Liver (tissue), 3 donors: ENCODE measurements at regions not wholly inside any gene's neighbourhood (a gene's known extent, or its start where the extent isn't known, plus 50 kb on each side); places are given as distances from the start of the nearest gene placed in this dataset.

Source experiments
- CTCF ChIP-seq: fragments of 150-350 bp; IDR thresholded peaks from 2 replicates; pipeline ENCODE4 v1.5.1; 2017; ENCODE audit warnings: improper control_type of control experiment, low read depth, low read length; ENCODE audit not compliant: missing input control
- EGR1 ChIP-seq, 2 donors: IDR thresholded peaks; 2 replicates each; pipeline ENCODE4 v1.6.1; 2016 to 2018; ENCODE audit warnings: antibody characterized with exemption in 2 of 2, low read depth in 2 of 2
- JUND ChIP-seq, 2 donors: IDR thresholded peaks; 2 replicates each; pipeline ENCODE4 v1.6.1; 2016; ENCODE audit warnings: antibody characterized with exemption in 2 of 2
- RXRA ChIP-seq, 2 donors: IDR thresholded peaks; 2 replicates each; pipeline ENCODE4 v1.6.1; 2017 to 2018; ENCODE audit warnings: antibody characterized with exemption in 2 of 2, mild to moderate bottlenecking in 1 of 2
- TAF1 ChIP-seq: conservative IDR thresholded peaks from 2 replicates; pipeline ENCODE4 v1.6.1; 2016; ENCODE audit warnings: antibody characterized with exemption, mild to moderate bottlenecking
- YY1 ChIP-seq: IDR thresholded peaks from 2 replicates; pipeline ENCODE4 v1.6.1; 2016; ENCODE audit warnings: antibody characterized with exemption, mild to moderate bottlenecking
- ZBTB33 ChIP-seq: IDR thresholded peaks from 2 replicates; pipeline ENCODE4 v1.6.1; 2016; ENCODE audit warnings: antibody characterized with exemption
- TF ChIP-seq, protein P1 (sequence below): IDR thresholded peaks from 2 replicates; pipeline ENCODE4 v1.6.1; 2016; ENCODE audit warnings: antibody characterized with exemption
- donor health status: healthy.
- donor health status: healthy.

- no peak for TF ChIP-seq CTCF
- TF ChIP-seq YY1 = no peak
- no peak for TF ChIP-seq RXRA (IDR thresholded peaks at IDR 0.05)
- no peak for TF ChIP-seq TAF1
- no peak for TF ChIP-seq JUND (IDR thresholded peaks at IDR 0.05)
- no peak for TF ChIP-seq EGR1 (IDR thresholded peaks at IDR 0.05; ENCODE audit: low read depth in 2 of 2)
- TF ChIP-seq, protein P1, sequence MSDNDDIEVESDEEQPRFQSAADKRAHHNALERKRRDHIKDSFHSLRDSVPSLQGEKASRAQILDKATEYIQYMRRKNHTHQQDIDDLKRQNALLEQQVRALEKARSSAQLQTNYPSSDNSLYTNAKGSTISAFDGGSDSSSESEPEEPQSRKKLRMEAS = no peak
- TF ChIP-seq ZBTB33 = no peak
These were observed 536.7 kb upstream of the TNP1 start for GRCh38 chr2:217396586-217396985.
